Tibial nerve (tissue), 4 donors: ENCODE measurements at regions not wholly inside any gene's neighbourhood (a gene's known extent, or its start where the extent isn't known, plus 50 kb on each side); places are given as distances from the start of the nearest gene placed in this dataset.
A peak's percentile ranks its signal among the peaks of the same experiment; 100 is the strongest.

Experiments
- DNase-seq, 2 donors: peaks; one replicate each; pipeline ENCODE4 v3.0.0-alpha.2; 2019; ENCODE audit warnings: low spot score in 2 of 2
- H3K27ac ChIP-seq, 4 donors: fragments of 200-600 bp; sonication (generic) in 3 of 4; one replicate each; pipeline ENCODE4 v1.5.1; 2017 to 2019; ENCODE audit warnings: mild to moderate bottlenecking in 1 of 4
- H3K27me3 ChIP-seq, 2 donors: fragments of 200-600 bp; sonication (generic) in 1 of 2; one replicate each; pipeline versions ENCODE4 v1.5.1 to v1.6.0; 2017 to 2019
- H3K36me3 ChIP-seq, 3 donors: fragments of 200-600 bp; sonication (generic); one replicate each; pipeline ENCODE4 v1.5.1; 2018 to 2019
- H3K4me1 ChIP-seq, 4 donors: fragments of 200-600 bp; sonication (generic) in 3 of 4; one replicate each; pipeline ENCODE4 v1.5.1; 2017 to 2019
- H3K4me3 ChIP-seq, 4 donors: fragments of 200-600 bp; sonication (generic) in 3 of 4; one replicate each; pipeline ENCODE4 v1.5.1; 2017 to 2019; ENCODE audit warnings: mild to moderate bottlenecking in 1 of 4, moderate library complexity in 1 of 4
- H3K9me3 ChIP-seq, 4 donors: fragments of 200-600 bp; sonication (generic) in 3 of 4; one replicate each; pipeline ENCODE4 v1.5.1; 2017 to 2019
- CTCF ChIP-seq, 5 experiments: fragments of 200-600 bp in 3 of 5; fragments of 450-650 bp in 2 of 5; sonication (generic) in 3 of 5; IDR thresholded peaks; one replicate each; pipeline ENCODE4 v1.5.1; 2016 to 2019; ENCODE audit warnings: antibody characterized with exemption in 5 of 5, mild to moderate bottlenecking in 3 of 5, moderate library complexity in 2 of 5
- EP300 ChIP-seq, 2 donors: sonication (generic); formaldehyde crosslinking; IDR thresholded peaks; one replicate each; pipeline ENCODE4 v1.6.1; 2017; ENCODE audit warnings: antibody characterized with exemption in 2 of 2, mild to moderate bottlenecking in 1 of 2
- POLR2A ChIP-seq, 2 donors: fragments of 450-650 bp; IDR thresholded peaks; one replicate each; pipeline ENCODE4 v1.6.1; 2017; ENCODE audit warnings: antibody characterized with exemption in 2 of 2, mild to moderate bottlenecking in 2 of 2, moderate library complexity in 2 of 2
- WGBS, 2 donors: methylation state at CpG; one replicate each; pipeline ENCODE4 v1.1.5; 2018; 5-methylcytosine and 5-hydroxymethylcytosine counted together

GRCh38 chr12:4109826-4110225, 163.7 kb upstream of the CCND2 start:
- Histone ChIP-seq H3K4me1 (no peaks in the 10 kb centered on the region), H3K27ac (no peak overlapping the region), H3K4me3 (no peak overlapping the region), H3K36me3 (no peaks in the 10 kb centered on the region), H3K9me3 (no peaks in the 10 kb centered on the region), H3K27me3 (no peaks in the 10 kb centered on the region)
- DNase-seq = no peak
- 98 to 99% methylated on average over 3 to 5 of the region's 5 CpGs for WGBS, 2 donors
- no peak for TF ChIP-seq EP300 (IDR thresholded peaks at IDR 0.05)
- TF ChIP-seq CTCF (IDR thresholded peaks at IDR 0.05) = no peak
- TF ChIP-seq POLR2A (IDR thresholded peaks at IDR 0.05) = no peak

- Histone ChIP-seq H3K9me3 (no peaks in the 10 kb centered on the region), H3K27ac (no peak overlapping the region), H3K36me3 (no peaks in the 10 kb centered on the region), H3K4me1 (no peaks in the 10 kb centered on the region), H3K27me3 (no peaks in the 10 kb centered on the region), H3K4me3 (no peak overlapping the region)
- TF ChIP-seq CTCF (IDR thresholded peaks at IDR 0.05) (no peak), POLR2A (IDR thresholded peaks at IDR 0.05) (no peak), EP300 (IDR thresholded peaks at IDR 0.05) (no peak)
- 87% methylated on average over 5 of the region's 5 CpGs for WGBS, 2 donors
- no peak for DNase-seq
Measured at GRCh38 chr12:4108803-4109345, 164.7 kb upstream of the CCND2 start.

GRCh38 chr12:4107911-4108697, 165.5 kb upstream of the CCND2 start:
- 92 to 95% methylated on average over 9 of the region's 9 CpGs for WGBS, 2 donors
- H3K27me3 ChIP-seq = no peaks in the 10 kb centered on the region
- TF ChIP-seq EP300 (IDR thresholded peaks at IDR 0.05) = no peak

GRCh38 chr12:4107436-4107878, 166.1 kb upstream of the CCND2 start:
- H3K4me1 ChIP-seq = no peaks in the 10 kb centered on the region
- no peaks in the 10 kb centered on the region for H3K9me3 ChIP-seq
- TF ChIP-seq POLR2A (IDR thresholded peaks at IDR 0.05) (no peak), EP300 (IDR thresholded peaks at IDR 0.05) (peak in 1 of 2 donors; percentile 10), CTCF (IDR thresholded peaks at IDR 0.05) (peak; percentile 36 to 67 (median 51))
- WGBS, 2 donors = 39 to 40% methylated on average over 6 of the region's 6 CpGs
- H3K36me3 ChIP-seq = no peaks in the 10 kb centered on the region
- no peak overlapping the region for H3K4me3 ChIP-seq
- no peaks in the 10 kb centered on the region for H3K27me3 ChIP-seq
- H3K27ac ChIP-seq = no peak overlapping the region
- peak in 1 of 2 donors; percentile 74 for DNase-seq

More at GRCh38 chr12:4107911-4108697, 165.5 kb upstream of the CCND2 start:
- Histone ChIP-seq H3K4me3 (no peak overlapping the region), H3K4me1 (no peaks in the 10 kb centered on the region), H3K36me3 (no peaks in the 10 kb centered on the region), H3K9me3 (no peaks in the 10 kb centered on the region), H3K27ac (no peak overlapping the region)
- DNase-seq = no peak

- TF ChIP-seq EP300 (IDR thresholded peaks at IDR 0.05) (no peak), CTCF (IDR thresholded peaks at IDR 0.05) (no peak), POLR2A (IDR thresholded peaks at IDR 0.05) (no peak)
- Histone ChIP-seq H3K27me3 (no peaks in the 10 kb centered on the region), H3K27ac (no peak overlapping the region), H3K4me1 (no peaks in the 10 kb centered on the region), H3K9me3 (no peaks in the 10 kb centered on the region), H3K4me3 (no peak overlapping the region), H3K36me3 (no peaks in the 10 kb centered on the region)
- WGBS, 2 donors = 76 to 84% methylated on average over 8 of the region's 8 CpGs
- no peak for DNase-seq
Measured at GRCh38 chr12:4106621-4107020, 166.9 kb upstream of the CCND2 start.
